GM12874 (cell line): ENCODE measurements at regions not wholly inside any gene's neighbourhood (a gene's known extent, or its start where the extent isn't known, plus 50 kb on each side); places are given as distances from the start of the nearest gene placed in this dataset.

Source experiments
- CTCF ChIP-seq: IDR thresholded peaks from 2 replicates; pipeline ENCODE4 v1.5.1; 2011; ENCODE audit warnings: low read depth, mild to moderate bottlenecking, control low read depth, low read length, moderate library complexity; ENCODE audit not compliant: insufficient read depth

- no peak for TF ChIP-seq CTCF
Measured at GRCh38 chr18:32595832-32596231, 125.2 kb upstream of the GAREM1 start.

- TF ChIP-seq CTCF, result no peak
Measured at GRCh38 chr18:32588191-32588590, 117.5 kb upstream of the GAREM1 start.

GRCh38 chr18:32583431-32583830 lies 112.7 kb upstream of the GAREM1 start:
- no peak for TF ChIP-seq CTCF

- TF ChIP-seq CTCF, result no peak
Measured at GRCh38 chr18:32582455-32582854, 111.8 kb upstream of the GAREM1 start.

- no peak for TF ChIP-seq CTCF
Measured at GRCh38 chr18:32577561-32577960, 106.9 kb upstream of the GAREM1 start.

GRCh38 chr18:32576296-32576916 lies 105.7 kb upstream of the GAREM1 start:
- peak; percentile 20; the same call in 1 of the 2 replicates for TF ChIP-seq CTCF

- TF ChIP-seq CTCF, result no peak
Measured at GRCh38 chr18:32566960-32567359, 96.3 kb upstream of the GAREM1 start.
